Esophagus muscularis mucosa (tissue), 3 donors: ENCODE measurements at regions not wholly inside any gene's neighbourhood (a gene's known extent, or its start where the extent isn't known, plus 50 kb on each side); places are given as distances from the start of the nearest gene placed in this dataset.

Experiments used
- POLR2AphosphoS5 ChIP-seq, 2 donors: sonication (generic); formaldehyde crosslinking; IDR thresholded peaks; one replicate each; pipeline ENCODE4 v1.6.1; 2017; ENCODE audit warnings: antibody characterized with exemption in 2 of 2
- TF ChIP-seq, protein P1 (sequence below), 3 experiments: fragments of 200-600 bp in 2 of 3; fragments of 450-650 bp in 1 of 3; sonication (generic) in 2 of 3; IDR thresholded peaks; one replicate each; pipeline ENCODE4 v1.5.1; 2017 to 2019; ENCODE audit warnings: antibody characterized with exemption in 3 of 3, mild to moderate bottlenecking in 2 of 3, moderate library complexity in 1 of 3

DNA sequence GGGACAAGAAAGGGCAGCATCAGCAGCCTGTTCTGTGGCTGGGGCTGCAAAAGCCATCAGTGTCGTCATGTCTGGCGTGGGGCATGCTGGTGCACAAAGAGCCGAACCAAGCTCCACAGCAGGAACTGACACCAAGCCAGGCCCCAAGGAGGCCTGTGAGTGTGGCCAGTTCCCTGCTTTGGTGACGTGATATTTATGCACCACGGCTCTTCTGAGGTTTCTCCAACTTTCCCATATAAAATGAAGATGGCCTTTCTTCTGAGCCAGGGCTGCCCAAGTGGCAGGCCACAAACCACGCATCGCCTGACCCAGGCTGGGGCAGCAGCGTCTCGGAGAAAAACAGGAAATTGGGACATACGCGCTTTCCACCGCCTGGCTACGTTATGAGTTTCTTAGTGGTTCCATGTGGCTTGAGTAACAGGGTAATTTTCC is 109.9 kb downstream of the RIN2 start:
- TF ChIP-seq, protein P1, sequence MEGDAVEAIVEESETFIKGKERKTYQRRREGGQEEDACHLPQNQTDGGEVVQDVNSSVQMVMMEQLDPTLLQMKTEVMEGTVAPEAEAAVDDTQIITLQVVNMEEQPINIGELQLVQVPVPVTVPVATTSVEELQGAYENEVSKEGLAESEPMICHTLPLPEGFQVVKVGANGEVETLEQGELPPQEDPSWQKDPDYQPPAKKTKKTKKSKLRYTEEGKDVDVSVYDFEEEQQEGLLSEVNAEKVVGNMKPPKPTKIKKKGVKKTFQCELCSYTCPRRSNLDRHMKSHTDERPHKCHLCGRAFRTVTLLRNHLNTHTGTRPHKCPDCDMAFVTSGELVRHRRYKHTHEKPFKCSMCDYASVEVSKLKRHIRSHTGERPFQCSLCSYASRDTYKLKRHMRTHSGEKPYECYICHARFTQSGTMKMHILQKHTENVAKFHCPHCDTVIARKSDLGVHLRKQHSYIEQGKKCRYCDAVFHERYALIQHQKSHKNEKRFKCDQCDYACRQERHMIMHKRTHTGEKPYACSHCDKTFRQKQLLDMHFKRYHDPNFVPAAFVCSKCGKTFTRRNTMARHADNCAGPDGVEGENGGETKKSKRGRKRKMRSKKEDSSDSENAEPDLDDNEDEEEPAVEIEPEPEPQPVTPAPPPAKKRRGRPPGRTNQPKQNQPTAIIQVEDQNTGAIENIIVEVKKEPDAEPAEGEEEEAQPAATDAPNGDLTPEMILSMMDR (IDR thresholded peaks at IDR 0.05) = no peak
- no peak for TF ChIP-seq POLR2AphosphoS5 (IDR thresholded peaks at IDR 0.05)
